ENCODE measurements at regions not wholly inside any gene's neighbourhood (a gene's known extent, or its start where the extent isn't known, plus 50 kb on each side); places are given as distances from the start of the nearest gene placed in this dataset.

- TF ChIP-seq CTCF (IDR thresholded peaks at IDR 0.05), result no peak
- no peak for TF ChIP-seq EZH2 (IDR thresholded peaks at IDR 0.05; ENCODE audit: borderline replicate concordance, insufficient read depth, low read depth, low read length, poor library complexity, severe bottlenecking)
These were observed 634.6 kb downstream of the SLC6A15 start for GRCh38 chr12:84277986-84278385.

All from B cell (primary cell).